NCI-H748 (cell line): ENCODE measurements at regions not wholly inside any gene's neighbourhood (a gene's known extent, or its start where the extent isn't known, plus 50 kb on each side); places are given as distances from the start of the nearest gene placed in this dataset.
"Not testable (repeated sequence)": the region's sequence is repeated elsewhere in the genome, so short reads cannot be mapped to it uniquely, and the experiment has no call there.

Experiments used
- DNase-seq: peaks from one replicate; lab custom pipeline; 2025; ENCODE audit not compliant: unreplicated experiment; lab: John Stamatoyannopoulos, UW

- no peak for DNase-seq
Measured at GRCh38 chr10:14429043-14429700, 98.4 kb upstream of the FRMD4A start.

DNA sequence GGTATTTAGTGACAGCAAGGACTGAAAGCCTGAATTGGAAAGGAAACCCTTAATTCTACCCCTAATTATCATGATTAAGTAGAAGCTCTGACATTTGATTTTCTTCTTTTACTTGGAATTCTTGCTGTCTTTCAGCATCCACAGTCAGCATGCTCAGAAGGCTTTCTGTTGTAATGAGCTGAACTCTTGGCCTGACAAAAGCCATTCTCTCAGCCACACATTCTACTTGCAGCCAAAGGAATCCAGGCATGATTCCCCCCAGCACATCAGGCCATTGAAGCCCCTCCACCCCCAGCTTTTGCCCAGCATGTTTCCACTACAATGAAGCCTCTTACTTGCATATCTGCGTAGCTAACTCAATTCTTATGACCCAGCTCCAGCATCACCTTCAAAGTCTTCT lies 94.3 kb upstream of the FRMD4A start:
- DNase-seq, result no peak

- no peak for DNase-seq
Measured at GRCh38 chr10:14423111-14423744, 92.5 kb upstream of the FRMD4A start.

DNA sequence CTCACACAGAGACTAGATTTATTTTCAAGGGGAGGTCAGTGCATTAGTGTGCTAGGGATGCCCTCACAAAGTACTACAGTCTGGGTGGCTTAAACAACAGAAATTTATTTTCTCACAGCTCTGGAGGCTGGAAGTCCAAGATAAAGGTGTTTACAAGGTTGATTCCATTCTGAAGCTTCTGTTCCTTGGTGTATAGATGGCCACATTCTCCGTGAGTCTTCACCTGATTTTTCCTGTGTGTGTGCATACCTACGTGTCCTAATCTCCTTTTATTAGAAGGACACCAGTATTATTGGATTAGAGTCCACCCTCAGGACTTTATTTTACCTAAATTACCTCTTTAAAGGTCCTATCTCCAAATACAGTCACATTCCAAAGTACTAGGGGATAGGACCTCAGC lies 91.7 kb upstream of the FRMD4A start:
- no peak for DNase-seq

- DNase-seq, result no peak
Measured at GRCh38 chr10:14421941-14422340, 91.2 kb upstream of the FRMD4A start.

GRCh38 chr10:14417336-14417735 lies 86.6 kb upstream of the FRMD4A start:
- not testable (repeated sequence) for DNase-seq

DNA sequence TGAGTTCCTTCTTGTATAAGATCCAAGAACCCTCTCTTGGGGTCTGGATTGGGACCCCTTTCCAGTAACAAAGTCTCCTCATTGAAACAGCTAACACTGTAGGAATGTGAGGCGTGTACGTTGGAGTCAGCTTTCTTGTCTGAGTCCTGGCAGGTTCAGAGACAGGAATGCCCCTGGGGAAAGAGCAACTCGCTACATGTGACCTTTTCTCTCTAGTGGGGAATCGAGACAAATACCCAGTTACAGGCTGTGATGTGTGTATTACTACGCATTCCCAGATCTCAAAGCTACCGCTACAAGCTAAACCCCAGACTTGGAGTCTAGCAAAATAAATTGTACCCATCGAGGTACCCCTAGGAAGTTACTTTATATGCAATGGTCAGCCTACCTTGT lies 85.6 kb upstream of the FRMD4A start:
- DNase-seq, result no peak

DNA sequence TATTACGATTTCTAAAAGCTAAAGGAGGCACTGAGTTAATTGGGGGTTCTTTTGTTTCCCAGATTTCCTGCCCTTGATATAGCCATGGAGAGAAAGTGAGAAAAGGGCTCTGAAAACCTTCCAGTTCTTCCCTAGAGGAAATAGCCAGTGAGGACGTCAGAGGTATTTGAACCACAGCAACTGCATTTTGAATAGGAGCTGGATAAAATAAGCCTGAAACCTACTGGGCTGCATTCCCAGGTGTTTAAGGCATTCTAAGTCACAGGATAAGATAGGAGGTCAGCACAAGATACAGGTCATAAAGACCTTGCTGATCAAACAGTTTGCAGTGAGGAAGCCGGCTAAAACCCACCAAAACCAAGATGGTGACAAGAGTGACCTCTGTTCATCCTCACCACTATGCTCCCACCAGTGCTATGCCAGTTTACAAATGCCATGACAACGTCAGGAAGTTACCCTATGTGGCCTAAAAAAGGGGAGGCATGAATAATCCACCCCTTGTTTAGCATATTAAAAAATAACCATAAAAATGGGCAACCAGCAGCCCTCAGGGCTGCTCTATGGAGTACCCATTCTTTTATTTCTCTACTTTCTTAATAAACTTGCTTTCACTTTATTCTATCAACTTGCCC lies 85.1 kb upstream of the FRMD4A start:
- no peak for DNase-seq

DNA sequence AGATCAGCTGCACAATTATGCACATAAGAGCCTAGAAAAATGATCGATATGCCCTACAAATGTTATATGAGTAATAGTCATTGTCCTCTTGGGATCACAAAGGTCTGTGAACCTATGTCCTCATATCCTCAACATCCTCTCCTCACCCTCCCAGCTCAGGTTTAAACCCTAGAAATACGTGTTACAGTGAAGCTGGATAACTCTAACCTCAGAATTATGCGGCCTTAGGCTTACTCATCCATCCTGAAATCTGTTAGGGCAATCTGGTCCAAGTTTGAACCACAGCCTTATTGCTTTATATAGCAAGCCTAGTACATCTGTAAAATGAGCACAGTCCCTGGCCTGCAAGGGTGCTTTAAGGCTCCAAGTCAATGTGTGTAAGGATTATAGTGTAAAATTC lies 84.2 kb upstream of the FRMD4A start:
- no peak for DNase-seq

DNA sequence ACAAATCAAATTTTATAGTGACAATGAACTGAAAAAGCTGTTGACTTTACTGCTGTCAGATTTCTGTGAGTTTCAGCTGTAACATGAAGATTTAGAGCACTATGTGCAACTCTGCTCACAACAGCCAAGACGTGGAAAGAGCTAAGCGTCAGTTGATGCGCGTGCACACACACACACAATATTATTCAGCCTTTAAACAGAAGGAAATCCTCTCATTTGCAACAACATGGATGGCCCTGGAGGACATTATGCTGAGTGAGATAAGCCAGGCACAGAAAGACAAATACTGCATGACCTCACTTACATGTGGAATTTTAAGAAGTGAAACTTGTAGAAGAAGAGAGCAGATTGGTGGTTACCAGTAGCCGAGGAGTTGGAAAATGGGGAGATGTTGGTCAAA lies 82.8 kb upstream of the FRMD4A start:
- no peak for DNase-seq

DNA sequence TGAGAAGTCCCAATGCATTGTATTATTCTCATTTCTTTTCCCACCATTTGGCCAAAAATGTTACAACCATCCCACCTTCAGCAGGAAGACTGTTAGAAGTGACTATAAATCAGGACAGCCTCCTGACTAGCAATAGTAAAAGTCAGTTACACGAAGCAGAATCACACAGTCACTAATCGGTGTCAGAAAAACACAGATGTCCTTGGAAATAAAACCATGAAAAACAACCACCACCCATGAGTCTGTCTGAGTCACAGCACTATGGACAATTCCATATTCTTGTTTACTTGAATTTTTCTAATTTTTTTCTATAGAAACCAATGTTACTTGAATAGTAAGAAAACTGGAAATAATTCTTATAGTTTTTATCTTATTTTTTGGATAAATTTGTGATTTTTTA lies 81.9 kb upstream of the FRMD4A start:
- DNase-seq, result no peak

DNA sequence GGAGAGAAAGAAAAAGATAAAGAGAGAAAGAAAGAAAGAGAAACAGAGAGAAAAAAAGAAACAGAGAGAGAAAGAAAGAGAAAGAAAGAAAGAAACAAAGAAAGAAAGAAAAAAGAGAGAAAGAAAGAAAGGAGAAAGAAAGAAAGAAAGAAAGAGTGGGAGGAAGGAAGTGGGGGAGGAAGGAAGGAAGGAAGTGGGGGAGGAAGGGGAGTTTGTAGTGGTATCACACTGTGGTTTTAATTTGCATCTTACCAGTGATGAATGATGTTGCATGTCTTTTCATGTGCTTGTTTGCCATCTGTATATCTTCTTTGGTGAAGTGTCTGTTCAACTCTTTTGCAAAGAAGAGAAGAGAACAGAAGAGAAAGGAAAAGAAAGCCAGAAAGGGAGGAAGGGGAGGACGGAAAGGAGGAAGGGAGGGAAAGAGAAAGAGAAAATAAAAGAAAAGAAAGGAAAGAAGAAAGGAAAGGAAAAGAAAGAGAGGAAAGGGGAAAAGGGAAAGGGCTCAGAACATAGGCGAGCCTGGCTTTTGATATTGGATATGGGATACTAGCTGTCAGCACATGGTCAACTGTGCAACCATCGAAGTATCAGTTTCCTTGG lies 79.2 kb upstream of the FRMD4A start:
- no peak for DNase-seq

GRCh38 chr10:14409247-14409646 lies 78.5 kb upstream of the FRMD4A start:
- DNase-seq, result no peak

- DNase-seq, result no peak
Measured at GRCh38 chr10:14408139-14408538, 77.4 kb upstream of the FRMD4A start.

DNA sequence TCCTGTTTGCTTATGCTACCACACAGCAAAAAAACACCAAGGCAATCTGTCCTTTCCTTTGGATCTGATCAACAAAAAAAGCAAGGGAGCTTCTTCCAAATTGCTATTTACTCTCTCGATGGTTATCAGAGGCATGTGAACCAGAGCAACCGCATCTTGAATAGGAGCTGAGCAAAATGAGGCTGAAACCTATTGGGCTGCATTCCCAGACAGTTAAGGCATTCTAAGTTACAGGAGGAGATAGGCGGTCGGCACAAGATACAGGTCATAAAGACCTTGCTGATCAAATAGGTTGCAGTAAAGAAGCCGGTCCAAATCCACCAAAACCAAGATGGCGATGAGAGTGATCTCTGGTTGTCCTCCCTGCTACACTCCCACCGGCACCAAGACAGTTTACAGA lies 76.8 kb upstream of the FRMD4A start:
- DNase-seq, result no peak

DNA sequence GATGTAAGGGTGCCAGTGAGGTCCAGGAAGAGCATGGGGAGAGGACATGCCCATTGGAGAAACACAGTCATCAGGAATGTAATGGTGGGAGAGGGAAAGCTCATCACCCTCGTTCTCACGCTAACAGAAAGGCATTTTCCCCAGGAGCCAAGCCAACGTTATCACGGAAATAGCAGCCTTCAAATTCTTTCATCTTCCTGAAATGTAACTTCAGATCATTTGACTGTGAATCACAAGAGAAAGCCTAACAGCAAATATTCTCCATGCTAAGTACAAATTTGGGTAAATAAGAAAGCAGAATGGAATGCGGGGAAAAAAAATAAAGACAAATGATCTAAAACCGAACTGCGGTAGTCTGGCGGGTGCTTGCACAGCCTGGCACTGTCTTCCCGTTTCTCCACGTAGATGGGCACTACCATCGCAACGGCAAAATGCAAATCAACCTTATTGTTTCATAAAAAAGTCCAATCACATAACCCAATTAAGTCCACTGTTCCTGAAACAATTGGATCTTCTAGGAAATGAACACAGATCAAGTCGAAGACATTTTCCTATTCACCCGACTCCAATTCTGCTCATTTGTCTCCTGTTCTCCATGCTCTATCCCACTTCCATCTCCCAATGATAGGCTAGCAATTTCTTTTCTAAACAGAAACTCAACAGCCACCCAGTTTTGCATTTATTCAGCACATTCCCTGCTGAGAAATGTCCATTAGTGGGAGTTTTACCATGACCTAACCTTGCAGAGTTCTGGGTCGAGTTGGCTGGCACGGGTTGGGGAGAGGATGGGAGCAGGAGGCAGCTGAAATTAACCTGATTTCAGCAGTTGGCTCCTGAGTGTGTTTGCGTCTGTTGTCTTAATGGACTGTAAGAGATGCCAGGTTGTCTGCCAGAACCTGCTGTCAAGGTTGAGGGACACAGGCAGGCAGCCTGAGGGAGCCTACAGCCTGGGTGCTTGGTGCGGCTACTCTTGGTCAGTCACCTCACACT lies 74.6 kb upstream of the FRMD4A start:
- no peak for DNase-seq

- DNase-seq, result no peak
Measured at GRCh38 chr10:14403881-14404623, 73.3 kb upstream of the FRMD4A start.

- DNase-seq, result no peak
Measured at GRCh38 chr10:14403359-14403758, 72.6 kb upstream of the FRMD4A start.

DNA sequence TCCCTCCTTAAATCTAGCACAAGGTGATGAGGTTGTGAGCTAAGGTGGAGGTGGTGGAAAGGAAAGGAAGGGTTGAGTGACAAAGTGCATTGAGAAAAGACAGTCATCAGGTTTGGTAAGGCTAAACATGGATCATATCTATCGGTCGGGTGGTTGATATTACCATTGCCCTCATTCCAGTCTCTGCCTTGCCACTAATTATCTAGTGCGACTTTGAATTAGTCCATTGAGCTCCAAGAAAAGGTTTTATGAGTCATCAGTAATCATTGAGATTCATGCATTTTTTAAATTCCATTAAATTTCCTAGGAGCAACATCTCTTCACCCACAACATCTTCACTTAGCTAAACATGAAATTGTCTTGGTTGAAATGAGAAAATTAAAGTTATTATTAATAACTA lies 68.9 kb upstream of the FRMD4A start:
- no peak for DNase-seq

GRCh38 chr10:14397066-14397465 lies 66.3 kb upstream of the FRMD4A start:
- no peak for DNase-seq
